T-helper 2 cell treated with Interferon-gamma antibody and Interleukin-4, amounts not matched to agents 100 ng/mL and 5 ng/mL, for 36 hours (primary cell): ENCODE measurements at regions not wholly inside any gene's neighbourhood (a gene's known extent, or its start where the extent isn't known, plus 50 kb on each side); places are given as distances from the start of the nearest gene placed in this dataset.

Source experiments
- intact Hi-C: fragments of 100-400 bp; cut with micrococcal nuclease; formaldehyde crosslinking; loops from one replicate; pipeline ENCODE4 v1.15.1; 2023

DNA sequence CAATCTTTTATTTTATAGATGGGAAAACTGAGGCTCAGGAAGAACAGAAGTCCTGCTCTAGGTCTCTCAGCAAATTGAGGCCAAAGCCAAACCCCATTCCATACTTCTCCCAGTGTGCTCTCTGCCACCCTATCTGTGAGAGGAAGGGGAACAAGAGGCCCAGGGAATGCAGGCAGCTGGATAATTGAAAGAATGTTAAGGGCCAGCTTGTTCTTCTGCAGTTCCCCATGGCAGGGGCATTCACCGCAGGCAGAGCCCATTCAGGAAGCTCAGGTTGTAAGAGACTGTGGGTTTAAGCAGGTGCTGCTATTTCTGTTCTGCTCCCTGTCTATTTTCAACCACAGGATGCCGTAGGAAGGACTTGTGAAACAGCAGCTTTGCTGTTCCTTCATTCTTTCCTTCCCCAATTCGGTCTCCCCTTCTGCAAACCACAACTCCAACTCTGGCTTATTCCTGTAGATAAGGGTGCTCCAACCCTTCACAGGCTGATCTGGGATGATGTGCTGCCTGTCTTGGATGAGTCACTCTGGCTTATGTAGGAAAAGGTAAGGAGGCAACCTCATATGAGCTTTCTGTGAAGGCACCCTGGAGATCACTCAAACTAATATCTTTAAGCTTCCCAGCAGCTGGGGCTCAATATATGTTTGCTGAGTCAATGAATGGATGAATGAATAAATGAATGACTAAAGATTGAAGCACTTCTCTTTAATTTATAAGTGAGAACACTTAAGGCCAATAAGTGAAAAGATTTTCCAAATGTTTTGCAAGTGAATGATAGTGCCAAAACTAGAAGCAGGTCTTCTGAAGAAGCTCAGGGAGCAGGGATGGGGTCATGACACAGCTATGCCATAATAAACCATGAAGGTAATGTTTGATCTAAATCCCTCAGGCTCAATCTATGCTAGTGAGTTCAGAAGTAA lies 377.6 kb downstream of the BRINP1 start:
- intact Hi-C loops, result no loop called here

DNA sequence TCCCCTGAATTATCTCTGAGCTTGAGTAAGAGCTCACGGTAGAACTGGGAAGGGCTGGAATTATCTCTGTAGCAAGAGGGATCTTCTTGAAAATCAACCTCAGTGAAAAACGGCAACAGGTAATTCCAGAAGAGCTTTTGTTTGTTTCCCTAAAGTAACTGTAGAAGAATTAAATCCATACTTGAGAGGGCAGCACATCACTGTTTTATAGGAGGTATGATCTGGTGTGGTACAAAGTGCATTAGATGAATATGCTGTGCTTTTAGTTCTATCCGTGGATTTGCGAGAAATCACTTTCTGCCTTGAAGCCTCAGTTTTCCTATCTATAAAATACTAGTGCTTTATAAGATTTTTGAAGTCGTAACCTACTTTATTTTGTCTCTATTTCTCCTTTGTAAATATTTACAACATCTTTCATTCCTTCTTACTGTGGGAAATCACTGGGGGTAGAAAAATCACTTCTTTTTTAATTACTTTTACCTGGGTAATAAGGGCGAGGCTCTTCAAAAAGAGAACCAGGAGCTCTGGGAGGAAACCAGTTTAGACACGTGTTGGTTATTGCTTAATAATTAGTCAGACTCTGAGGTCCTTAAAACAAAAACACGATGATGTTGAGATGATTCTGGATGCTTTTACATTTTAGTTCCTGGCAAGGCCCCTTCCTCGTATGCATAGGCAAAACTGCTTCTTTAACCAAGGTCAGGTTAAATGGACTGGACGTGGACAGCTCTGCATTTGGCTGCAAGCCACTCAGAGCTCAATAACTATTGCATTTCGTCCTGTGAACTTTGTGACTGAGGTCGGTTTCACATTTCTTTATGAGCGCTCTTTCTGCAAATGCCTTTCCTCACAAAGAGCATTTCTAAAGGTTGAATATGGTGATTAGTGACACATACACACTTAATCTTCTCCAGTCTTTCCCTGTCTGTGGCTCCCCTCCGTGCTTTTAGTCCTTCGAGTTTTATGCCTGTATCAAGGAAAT lies 376.1 kb downstream of the BRINP1 start:
- intact Hi-C loops, result no loop called here

DNA sequence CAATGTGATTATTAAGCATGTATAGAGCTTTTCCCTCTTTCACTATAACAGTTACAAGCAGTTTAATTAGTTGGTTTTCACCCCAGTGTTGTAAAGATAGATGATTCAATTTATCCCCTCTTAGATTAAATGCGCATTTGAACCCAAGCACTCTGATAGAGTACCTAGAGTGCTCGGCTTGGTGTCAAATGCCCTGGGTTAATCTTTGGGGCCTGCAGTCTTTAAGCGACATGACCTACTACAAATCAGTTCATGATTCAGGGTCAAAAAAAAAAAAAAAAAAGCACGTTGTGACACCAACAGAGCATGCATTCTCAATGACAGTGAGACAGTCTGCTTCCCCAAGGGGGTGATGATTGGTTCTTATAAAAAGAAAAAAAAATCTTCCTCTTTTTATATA lies 375.3 kb downstream of the BRINP1 start:
- intact Hi-C loops, result no loop called here

DNA sequence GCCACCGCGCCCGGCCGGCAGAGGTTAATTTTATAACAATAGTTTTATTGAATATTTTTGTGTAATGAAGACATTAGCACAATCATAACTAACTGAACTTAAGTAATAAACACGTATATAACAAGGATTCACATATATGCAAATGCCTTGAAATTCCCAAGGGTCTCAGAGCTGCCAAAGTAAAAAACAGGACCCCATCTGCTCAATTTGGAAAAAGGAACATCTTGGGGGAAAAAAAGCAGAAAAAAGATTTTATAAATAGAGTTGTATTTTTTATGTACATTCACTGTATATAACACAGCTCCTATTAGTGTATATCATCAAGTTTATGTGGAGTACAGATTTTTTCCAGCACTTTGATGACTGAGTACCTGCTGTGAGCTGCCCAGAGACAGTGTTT lies 366.7 kb downstream of the BRINP1 start:
- intact Hi-C loops, result no loop called here

DNA sequence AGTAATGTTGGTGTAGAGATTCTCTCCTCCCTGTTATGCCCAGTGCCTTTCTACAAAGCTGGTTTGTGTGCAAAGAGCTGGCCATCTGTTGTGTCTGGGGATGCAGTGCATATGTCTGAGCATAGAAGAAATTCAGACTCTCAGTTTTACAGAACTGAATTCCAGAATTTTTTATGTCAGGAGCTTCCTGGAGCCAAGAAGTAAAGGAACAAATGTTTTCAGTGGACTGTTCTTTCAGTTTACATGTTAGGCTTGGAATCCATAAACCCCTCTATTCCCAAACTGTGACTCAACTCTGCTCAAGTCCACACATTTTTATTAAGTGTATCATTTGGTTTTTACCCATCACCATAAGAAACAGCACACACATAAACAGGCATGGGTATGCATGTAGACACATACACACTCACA lies 366.0 kb downstream of the BRINP1 start:
- intact Hi-C loops, result no loop called here

DNA sequence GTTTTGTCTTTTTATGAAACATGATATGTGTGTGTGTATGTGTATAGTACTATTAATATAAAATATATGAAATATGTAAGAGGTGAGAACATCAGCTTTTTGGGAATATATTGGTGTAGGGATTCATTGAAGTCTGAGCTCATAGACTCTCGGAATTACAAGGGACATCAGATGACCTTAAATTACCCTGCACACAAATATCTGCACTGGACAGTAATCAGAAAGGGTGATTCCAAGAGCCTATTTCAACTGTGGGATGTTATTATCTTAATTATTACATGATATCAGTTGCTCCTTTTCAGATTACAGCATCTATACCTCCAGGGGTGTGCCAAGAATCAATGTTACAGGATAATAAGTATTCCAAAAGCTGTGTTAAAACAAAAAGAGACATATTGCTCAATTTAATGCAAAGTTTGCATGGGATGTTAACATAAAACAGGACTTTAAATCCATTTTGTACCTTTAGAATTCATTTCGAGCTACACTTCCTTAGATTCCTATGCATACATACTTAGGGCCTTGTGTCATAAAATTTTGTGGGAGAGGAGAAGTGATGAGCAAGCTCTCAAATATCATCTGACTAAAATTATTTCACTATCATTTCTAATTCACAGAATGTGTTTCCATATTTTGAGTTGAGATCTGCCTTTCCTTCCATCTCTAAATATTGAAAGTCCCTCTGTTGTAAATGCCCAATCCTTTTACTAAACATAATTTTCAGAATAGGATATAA lies 365.2 kb downstream of the BRINP1 start:
- intact Hi-C loops, result no loop called here

DNA sequence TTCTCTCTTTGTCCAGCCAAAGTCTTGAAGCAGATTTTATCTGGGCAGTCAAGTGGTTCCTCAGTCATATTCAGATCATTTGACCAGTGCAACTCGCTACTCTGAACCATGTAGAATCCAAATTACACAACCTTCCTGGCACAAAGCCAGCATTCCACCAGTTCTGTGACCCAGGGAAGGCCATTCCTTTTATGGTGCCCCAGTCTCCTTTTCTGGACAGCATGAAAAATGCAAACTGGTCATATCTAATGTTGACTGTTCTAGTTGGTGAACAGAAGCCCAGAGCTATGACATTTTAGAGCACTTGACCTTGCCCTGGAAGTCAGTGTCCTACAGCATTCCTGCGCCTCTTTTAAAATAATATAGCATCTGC lies 364.6 kb downstream of the BRINP1 start:
- intact Hi-C loops, result no loop called here

DNA sequence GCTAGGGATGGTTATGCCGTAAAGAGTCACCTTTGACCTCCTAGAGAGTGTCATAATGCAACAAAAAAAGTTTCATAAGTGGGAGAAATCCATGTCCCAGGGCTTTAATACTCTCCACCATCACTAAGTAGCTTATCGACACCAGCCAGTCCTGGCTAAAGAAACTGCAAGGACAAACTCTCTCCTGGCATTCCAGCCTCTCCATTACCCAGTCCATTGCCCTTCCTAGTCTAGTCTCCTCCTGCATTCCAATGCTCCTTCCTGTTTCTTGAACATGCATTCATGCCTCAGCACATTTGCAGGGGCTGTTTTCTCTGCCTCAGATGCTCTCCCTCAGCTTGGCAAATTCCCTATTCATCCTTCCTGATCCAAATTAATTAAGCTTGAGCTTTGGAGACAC lies 364.1 kb downstream of the BRINP1 start:
- intact Hi-C loops, result no loop called here

DNA sequence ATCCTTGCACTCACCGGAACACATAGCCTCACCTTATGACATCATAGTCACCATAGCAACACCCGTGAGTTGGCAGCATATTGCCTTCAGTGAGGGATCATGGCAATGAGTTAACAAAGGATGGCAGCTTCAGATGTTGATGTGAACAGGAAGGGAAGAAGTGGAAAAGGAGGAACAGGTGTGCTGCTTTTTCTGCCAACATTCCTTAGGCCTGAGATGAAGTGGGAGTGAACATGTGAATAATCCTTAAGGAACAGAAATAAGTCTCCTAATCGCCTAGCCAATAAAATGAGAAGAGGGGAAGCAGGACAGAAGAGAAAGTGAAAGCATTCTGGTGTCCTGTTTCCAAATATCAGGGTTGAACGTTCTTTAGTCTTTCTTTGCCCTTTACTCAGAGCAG lies 360.0 kb downstream of the BRINP1 start:
- intact Hi-C loops, result no loop called here

DNA sequence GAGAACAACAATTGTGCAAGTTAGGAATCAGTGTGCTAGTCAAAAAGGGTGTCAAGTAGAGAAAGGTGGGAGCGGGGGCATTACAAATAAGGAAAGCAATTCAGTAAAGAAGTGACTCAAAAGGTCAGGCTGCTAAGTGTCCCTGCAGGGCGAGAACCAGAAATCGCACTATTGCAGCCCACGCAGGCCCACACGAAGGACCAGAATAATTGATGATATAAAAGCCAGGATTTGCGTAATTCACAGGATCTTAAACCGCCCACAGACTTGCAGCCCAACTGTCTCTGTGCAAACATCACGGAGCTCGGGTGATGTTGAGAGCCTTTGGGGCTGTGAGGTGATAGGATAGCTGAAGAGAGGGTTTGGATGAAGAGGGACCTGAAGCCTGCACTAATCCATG lies 349.0 kb downstream of the BRINP1 start:
- intact Hi-C loops, result no loop called here

DNA sequence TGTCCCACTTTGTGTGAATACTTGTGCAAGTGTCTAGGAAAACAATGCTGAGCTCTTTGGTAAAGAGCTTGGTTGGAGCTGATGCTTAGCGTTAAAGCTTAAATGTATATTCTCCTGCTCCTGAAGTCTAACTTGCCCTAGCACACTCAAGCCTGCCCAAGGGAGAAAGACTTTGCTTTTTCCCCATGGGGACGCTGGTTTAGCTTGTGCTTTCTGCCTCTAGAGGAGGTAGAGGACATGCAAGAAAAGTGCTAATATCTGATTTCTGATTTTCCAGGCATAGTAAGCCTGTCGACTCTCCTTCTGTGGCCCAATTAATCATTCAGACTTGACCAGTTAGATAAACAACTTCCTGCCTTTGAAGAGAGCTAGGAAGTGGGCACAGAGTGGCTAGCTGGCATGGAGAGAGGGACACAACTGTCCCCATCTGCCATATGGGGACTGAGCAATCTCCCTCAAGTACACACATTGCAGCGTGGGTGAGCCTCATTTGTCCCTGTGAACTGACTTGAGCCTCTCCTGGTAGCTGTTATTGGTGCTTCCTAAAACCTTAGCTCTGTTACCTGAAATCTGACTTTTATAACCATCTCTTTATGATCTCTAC lies 348.4 kb downstream of the BRINP1 start:
- intact Hi-C loops, result no loop called here

DNA sequence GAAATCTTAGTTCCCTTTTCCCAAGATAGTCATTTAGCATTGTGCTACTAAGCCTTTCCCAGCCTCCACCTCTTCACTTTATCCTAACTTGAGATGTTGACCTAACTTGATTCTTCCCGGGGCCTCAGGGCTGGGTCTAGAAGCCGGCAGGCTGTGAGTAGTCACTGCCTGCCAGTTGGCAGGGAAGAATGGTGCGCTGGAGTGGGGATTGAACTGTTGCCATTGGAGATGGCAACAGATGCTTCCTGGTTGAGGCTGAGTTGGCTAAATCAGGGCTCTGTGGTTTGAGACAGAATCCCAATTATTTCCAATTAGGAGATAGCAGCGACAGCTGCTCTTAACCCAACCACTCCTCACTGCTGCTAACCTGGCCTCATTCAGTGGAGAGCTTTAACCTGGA lies 343.1 kb downstream of the BRINP1 start:
- intact Hi-C loops, result no loop called here

DNA sequence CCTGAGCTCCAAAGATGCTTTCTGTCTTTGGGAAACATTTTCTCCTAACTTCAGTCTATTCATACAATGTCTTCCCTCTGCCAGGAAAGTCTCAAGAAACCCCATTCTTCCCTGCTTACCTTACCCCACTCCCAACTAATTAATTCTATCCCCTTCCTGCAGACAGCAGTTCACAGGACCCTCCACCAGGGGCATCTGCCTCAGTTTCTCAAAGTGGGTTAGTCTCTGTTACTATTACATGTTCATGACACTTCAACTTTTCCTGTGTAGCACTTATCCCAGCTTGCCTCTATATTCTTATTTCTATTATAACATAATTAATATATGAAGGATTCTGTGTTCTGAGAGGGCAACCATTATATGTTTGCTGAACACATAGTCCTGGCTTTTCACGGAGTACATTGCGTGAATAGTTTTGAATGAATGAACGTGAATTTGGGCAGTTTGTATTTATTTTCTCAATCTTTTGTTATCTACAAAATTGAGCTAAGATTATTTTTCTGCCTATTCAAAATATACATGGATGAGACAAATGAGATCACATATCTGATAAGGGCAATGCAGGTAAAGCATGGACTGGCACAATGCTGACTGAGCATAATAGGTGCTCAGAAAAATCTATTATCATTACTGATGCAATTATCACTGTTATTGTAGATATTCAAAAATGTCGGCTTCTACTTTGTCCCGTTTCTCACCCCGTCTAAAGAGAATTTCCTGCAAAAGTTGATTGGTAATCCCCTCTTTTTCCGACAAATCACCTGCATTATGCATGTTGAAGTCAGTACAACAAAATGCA lies 341.1 kb downstream of the BRINP1 start:
- intact Hi-C loops, result no loop called here

DNA sequence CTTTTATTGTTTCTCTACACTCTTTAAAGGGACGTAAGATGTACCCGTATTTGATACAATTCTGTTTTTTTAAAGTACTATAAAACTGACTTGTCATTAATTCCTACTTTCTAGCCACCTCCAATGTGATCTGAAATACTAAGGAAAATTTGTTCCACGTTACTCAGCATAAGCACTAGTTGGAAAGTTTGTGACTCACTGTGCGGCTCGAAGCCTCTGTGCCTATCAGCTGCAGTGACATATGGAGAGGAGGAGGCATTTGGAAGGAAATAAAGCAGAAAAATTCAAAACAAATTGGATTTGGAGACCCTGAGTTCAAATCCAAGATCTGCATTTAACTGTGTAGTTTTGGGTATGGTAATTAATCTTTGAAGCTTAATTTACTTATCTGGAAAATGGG lies 339.3 kb downstream of the BRINP1 start:
- intact Hi-C loops, result no loop called here

DNA sequence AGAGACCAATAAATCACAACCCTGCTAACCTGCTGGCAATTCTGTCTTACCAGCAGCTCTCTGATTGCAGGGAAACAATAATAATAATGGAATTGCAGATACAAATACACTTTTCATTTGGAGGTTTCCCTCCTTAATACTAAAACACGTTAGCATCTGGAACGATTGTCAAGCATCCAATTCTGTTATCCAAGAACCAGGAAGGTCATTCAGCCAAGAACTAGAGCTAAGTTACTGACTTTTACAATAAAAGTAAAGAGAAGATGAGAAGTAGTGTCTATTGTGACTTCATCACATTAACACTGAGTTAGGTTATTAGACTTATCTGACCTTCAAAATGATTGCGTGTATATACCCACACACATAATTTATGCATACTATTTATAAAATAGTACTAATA lies 335.6 kb downstream of the BRINP1 start:
- intact Hi-C loops, result no loop called here

DNA sequence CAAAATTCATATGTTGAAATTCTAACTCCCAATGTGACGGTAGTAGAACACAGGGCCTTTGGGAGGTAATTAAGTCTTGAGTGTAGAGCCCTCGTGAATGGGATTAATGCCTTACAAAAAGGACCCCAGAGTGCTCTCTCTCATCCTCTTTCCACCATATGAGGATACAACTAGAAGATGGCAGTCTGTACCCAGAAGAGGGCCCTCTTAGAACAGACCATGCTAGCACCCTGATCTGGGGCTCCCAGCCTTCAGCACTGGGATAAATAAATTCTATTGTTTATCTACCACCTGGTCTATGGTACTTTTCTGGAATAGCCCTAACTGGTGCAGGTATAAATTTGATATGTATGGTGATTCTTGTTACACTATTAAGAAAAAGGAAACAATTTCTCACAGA lies 332.3 kb downstream of the BRINP1 start:
- intact Hi-C loops, result no loop called here

DNA sequence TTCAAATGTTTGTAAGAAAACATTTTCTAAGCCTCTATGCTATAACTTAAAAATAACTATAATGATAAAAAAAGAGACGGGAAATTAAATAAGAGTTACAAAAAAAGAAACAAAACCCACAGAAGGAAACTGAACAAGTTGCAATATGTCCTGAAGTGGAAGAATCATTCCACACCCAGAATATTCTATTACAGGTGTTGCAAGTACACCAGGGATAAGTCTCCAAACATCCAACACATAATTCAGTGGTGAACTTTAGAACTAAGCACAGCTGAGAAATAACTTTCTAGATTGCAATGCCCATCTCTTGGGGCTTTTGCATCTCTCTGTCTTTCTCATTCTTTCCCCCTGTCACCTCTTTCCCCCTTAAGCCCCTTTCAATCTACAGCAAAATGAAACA lies 325.2 kb downstream of the BRINP1 start:
- intact Hi-C loops, result no loop called here

DNA sequence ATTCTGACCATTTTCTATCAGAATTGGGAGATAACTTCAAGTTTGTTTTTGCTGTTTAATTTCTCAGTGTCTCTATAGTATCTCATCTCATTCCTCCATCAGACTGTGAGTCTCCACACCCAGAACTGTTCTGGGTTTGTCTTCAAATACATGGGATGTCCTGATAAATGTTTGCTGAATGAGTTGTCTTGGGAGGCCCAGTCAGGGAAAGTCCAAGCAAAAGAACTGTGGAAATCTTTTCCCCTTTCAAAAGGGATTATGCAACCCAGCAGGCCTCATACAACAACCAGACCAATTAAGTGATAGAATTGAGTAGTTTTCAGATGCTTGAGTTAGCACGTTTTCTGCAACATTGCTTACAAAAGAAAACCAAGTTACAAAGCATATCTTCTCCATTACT lies 324.4 kb downstream of the BRINP1 start:
- intact Hi-C loops, result no loop called here

DNA sequence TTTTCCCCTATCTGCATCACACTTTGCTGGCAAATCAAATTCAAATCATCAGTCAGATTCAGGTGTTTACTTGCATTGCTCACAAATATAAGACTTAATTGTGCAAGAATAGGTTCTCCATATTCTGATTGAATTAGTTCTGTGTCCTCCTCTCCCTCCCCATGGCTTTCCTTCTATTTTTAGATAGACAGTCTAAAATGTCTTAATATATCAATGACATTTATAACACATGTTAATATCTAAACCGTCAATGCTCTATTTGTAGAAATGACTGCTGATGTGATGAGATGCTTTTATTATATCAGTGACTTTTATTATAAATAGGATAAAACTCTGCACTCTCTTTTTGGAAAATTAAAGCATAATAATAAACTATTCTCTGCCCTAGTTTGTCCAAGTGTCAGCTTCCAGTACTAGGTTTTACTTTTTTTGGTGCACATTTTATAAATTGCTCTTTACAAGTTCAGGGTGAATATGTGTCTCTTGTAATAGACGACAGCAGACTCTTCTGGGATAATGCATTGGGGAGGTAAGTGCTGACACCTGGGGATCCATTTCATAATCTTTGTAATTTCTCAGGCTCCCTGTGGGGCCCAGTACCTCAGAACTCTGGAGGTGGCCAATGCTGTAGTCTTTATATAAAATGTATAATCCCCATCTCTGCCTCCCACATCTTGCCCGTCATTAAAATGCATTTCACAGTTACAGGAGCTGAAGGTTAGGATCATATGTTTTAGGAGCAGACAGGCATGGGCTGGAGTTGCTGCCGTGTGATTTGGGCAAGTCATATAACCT lies 321.5 kb downstream of the BRINP1 start:
- intact Hi-C loops, result no loop called here

DNA sequence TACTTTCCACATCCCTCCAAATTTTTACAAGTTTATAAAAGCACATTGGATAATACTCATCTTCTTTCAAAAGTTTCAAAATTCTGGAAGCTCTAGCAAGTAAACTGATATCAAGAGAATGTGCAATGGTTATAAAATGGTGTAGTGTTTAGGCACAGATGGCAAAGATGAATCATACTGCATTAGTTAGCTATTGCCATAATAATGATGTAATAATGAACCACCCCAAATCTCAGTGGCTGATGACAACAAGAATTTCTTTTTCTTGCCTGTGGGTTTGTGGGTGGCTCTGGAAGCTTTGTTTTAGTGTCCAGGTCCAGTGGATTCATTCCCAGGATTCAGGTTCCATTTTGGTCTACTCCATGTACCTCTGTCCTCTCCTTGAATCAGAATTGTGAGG lies 319.0 kb downstream of the BRINP1 start:
- intact Hi-C loops, result no loop called here
